ENCODE measurements at regions not wholly inside any gene's neighbourhood (a gene's known extent, or its start where the extent isn't known, plus 50 kb on each side); places are given as distances from the start of the nearest gene placed in this dataset.

DNA sequence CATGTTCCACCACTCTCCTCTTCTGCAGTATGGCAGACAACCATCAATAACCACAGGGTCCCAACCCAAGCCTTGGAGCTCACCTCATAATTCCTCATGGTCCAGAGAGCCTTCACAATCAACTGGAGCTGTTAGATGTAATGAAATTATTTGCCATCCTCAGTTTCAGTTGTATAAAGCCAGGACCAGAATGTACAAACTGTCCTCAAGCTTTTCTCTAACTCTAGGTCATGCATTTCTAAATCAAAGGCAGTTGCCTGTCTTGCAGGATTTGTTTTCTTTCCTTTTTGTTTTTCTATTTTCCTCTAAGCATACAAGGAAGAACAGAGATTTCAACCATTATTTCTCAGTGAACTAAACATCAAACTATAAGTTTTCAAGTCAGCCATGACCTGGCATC, 182.5 kb upstream of the SERP2 start:
- no peak for DNase-seq

DNA sequence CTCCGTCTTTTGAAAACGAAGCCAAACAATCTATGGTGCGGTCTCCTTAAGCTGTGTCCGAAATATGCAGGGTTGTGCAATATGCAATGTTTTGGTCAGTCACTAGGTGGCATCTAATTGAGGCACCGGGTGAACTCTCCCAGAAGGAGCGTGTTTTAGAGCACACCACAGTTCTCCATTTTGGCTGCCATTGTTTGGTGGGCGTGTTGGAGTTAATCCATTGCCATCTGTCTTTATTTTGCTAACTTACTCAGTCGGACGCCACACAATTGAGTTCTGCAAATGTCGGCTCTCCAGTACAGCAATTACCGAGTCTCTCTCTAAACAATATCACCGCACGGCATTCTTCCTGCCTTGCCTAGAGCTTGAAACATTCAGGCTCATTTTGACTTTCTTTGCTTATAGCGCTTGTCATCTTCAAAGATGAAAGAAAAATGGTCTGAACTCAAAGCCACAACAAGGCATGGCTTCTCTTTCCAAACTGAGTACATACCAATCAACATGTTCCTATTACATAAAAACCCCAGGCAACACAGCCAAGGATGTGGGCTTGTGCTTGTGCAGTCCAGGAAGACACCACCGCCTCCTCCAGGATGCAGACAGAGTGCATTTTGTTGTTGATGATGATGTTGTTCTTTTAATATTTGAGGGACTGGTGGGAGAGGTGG, 182.0 kb upstream of the SERP2 start:
- DNase-seq = peak; percentile 92

DNA sequence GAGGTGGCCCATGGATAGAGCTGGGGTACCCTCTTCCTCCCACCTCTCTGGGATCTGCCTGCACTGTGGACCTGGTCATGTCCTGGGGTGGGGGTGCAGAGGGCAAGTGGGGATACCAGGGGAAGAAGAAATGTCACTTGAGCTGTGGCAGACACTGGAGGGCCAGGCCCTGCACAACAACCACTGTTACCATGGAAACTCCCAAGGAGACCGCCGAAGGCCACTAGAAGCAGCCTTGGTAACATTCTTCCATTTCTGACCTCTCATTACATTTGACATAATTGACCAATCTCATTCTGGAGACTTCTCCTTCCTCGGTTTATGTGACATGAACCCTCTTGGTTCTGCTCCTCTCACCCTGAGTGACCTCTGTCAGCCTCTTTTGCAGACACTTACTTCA, 179.9 kb upstream of the SERP2 start:
- DNase-seq = no peak

DNA sequence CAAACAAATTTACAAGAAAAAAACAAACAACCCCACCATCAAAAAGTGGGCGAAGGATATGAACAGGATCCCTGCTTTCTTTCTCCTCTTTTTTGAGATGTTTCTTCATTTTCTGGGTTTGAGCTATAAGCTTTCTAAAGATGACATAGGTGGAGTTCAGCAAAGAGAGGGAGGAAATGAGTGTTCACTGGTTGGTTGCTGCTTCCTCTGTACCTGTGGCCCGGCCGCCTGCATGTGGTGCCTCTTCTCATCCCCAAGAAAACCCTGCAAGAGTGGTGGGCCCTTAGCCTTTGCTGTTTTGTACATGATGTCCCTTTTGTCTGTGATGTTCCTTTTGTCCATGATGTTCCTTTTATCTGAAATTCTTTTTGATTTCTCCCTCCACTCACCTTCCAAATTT, 178.4 kb upstream of the SERP2 start:
- no peak for DNase-seq

DNA sequence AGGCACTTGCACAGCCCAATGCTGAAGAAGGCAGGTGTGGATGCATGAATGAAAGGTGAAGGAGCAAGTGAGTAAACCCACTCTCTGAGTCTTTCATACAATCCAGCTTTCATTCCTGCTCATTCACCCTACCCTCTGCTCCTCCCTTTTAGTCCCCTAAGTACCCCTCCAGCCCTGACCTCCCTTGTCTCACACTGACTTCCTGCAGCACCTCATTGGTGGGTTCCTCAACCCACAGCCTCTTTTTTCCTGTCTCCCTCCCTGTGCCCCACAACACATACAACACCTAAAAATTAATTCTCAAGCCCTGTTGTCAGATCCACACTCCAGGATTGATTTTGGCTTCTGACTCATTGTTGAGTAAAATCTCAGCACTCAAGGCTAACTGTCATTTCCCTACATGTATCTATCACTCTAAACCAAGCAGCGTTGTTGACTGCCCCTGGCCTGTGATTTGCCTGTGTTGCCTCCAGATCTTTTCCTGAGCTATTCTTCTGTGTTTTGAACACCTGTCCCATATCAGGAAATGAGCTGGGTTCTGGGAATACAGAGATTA, 177.3 kb upstream of the SERP2 start:
- DNase-seq = no peak

DNA sequence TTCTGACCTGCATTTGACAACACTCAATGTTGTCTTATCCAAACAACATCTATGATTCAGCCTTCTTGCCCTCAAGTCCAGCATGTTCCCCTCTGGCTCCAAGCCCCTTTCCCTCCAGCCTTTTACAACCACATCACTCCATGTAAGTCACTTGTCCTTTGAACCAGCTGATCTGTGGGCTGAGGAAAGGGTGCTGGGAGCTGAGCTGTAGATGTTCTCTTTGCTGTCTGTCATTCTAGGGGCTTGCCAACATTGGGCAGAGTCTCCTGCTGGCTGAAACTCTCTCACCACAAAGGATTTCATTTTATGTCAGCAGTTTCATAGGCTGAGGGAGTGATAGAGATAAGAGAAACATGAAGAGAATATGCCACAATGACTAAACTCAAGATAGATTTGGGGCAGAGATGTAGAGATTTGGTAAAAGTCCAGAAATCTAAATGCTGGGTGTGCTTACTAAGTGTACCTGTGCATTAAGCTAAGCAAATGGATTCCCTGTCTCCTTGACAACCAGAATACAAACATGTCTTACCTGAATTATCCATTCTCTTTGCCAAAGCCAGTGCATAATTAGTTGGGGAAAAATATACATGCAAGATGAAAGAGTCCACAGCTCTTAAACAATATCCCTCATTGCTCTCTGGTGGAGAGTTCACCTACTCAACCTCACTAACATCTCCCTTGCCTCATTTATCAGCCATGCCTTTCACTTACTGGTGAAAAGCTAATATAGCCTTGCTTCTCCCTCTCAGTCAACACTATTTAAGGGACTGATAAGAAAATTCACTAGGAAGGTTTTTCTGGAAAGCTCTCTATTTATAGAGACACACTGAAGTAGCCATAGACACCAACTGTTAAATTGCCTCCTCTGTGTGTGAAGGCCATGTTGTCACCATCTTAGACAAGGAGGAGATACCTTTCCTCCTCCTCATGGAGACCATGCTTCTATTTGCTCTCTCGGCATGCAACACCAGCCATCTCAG, 175.5 kb upstream of the SERP2 start:
- peak; percentile 87 for DNase-seq

DNA sequence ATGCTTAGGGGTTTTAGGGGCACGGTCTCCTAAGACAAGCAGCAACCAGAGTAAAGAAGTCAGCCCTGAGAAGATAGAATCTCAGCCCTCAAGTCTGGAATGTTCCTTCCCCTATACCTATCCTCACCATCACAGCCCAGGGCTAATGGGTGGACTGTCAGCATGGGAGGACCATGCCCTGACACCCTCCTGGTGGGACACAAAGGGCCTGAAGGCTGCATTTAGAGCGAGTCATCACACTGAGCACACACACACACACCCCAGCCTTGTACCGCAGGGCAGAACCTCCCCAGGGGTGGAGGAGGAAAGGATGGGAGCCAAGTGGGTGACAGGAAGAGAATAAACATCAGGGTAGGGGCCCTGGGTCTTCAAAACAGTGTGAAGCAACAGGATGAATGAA, 174.8 kb upstream of the SERP2 start:
- DNase-seq = no peak

DNA sequence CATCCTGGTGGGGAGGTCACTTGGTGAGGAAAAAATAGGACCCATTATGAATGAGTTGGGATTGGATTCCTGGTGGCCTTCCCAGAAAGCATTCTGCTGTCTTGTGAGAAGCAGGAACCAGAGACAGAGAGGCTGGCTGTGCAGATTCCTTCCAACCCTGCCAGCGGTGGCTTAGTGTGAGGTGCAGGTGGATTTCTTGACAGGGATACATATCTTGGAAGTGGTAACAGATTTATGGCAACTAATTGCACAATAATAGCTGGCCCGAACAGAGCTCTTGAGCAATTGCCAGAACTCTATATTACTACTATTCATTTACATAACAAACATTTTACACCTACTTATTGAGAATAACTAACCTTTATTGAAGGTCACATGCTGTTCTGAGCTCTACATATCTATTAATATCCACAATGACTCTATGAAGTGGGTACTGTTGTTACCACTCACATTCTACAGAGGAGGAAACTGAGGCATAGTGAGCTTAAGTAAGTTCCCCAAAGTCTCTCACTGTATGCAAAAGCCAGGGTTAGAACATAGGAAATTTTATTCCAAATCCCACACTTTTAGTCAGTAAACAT, 173.9 kb upstream of the SERP2 start:
- no peak for DNase-seq

DNA sequence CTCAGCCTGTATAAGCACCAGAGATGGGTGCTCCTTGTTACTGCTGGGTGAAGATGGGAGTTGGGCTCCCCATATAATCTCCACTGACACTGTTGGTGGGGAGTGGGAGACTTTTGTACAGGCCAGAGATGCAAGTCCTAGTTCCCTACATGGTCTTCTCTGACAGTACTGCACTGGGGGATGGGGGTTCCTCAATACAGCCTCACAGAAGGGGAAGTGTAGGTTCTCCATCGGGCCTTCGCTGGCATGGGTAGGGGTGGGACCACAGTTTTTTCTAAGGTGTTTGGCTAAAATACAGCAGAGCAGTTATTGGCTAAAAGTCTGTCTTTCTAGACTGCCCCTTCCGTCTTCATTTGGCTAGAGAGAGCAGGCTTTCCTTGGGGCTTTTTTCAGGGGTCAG, 167.2 kb upstream of the SERP2 start:
- no peak for DNase-seq

DNA sequence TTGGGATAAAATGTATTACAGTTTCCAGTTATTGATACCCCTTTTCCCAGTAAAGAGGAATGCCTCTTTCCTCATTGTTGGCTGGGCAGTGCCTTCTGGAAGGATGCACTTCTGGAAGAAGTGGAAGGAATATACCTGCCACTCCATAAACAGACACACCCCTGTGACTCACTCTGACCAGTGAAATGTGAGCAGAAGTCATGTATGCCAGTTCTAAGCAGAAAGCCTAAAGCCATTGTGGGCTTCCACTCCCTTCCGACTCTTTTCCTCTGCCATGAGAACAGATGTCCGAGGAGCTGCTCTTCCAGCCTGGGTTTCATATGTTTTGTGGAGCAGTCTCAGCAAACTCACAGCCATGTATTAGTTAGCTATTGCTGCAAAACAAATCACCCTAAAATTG, 166.1 kb upstream of the SERP2 start:
- DNase-seq = no peak

DNA sequence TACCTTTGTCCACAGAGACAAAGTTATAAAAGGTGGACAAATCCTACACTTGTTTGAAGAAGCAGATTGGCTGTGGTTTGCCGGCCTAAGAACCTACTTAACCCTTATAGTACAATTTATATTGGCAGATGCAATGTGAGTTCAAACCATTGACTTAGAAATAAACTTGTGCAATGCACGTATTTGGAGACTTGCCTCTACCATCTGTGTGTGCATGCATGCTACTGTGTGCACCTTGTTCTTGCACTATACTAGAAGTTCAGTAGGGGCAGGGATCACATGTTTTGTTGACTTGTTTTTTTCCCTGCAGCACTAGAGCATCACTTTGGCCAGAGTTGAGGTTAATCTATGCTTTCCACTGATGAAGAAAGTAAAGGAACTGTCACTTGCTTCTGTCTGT, 163.1 kb upstream of the SERP2 start:
- DNase-seq = no peak

DNA sequence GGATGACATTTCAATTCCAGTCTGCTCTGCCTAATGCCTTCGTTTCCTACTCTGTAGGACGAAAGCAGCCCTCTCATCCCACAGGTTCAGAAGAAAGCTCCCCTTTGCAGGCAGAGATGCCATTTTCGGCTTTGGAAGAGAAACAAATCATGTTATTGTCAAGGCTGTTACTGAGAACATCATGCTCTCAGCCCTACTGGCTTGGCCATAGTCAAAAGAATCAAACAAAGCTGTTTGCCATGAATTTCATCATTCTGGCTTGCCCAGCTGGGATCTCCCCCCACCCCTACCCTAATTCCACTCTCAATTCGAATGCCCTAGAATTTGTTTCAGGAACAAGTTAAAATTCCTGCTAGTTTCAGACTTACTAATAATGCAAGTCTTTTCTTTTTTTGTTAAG, 162.3 kb upstream of the SERP2 start:
- no peak for DNase-seq

DNA sequence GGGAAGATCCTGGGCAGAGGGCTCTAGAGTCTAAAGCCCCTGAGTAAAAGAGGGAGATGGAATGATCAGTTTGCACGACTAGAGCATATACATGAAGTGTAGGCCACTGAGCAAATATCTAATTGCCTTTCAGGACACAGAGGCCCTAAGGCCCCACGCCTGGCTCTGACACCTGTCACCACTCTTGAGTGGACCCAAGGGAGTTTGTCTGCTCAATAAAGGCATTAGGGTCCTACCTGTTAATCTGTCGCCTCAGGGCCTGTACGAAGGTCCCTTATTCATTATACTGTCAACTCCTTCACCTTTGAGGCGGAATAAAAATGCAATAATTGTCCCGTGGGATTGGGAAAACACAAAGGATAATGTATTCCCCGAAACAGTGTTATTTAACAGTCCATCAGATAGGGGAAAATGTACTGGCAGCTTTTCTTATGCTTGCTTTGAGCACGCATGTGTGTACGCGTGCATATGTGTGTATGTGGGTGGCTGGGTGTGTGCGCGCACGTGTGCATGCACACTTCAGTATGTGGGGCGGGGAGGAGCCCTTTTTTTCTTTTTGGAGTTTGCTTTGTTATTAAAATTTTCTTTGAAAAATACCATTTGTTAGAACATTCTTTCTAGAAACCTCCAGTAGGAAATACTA, 161.8 kb upstream of the SERP2 start:
- no peak for DNase-seq

DNA sequence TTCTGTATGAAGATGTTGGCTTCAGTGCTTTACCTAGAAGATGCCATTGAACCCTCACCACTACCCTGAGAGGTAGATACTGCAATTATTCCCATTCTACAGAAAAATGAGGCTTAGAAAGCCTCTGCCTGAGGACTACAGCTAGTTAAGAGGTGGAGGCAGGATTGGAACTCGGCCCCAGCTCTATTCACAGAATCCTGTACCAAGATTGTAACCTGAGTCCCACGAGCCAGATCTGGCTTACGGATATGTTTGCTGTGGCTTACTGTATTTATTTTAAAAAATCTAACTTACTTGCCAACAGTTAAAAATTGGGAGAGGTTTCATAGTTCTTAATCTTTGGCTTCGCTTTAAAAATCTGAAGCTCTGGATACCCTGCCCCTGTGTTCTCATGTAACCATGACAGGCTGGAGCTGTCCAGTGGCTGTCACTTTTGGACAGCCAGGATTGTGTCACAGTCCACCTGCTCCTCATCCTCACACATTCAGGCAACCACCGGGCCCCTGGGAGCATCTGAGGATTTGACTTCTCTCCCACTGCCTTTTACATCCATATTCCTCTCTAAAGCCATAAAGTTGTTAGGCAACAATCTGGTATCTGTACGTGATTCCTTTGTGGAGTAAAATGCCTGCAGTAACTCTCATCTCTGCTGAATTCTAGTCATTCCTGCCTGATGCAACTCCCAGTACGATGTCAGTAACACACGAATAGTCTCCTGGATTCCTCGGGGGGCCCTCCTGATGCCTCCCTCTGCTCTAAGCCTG, 160.8 kb upstream of the SERP2 start:
- no peak for DNase-seq

DNA sequence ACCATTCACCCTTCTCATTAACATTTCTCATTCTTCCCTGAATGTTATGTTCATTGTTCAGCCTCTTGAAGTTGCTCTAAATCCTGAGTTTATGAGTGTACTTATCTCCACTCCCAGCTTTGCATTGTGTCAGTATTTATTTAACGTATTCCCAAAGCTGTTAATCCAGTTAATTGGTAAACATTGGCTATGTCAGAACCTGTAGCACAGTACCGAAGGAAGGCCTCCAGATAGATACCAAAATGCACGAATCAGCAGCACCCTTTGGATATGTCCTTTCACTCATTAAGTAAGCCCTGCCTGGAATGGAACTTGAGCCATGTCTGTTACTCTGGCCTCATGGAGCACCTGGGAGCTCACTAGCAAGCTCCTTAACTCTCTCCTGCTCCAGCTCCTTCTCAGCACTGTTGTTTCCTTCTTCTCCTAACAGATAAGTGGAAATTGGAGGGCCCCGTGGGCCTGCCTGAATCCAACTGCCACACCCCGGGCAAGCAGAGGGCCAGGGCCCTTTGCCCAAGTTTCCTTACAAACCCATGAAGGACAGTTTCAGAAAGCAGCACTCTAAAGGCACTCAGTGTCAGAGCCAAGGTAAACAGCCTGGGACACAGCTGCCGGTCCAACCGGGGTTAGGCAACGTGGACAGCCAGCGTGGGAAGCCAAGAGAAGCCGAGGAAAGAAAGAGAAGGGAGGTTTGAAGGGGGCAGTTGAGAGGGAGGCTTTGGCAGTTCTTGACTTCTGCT, 155.0 kb upstream of the SERP2 start:
- DNase-seq = peak; percentile 99

DNA sequence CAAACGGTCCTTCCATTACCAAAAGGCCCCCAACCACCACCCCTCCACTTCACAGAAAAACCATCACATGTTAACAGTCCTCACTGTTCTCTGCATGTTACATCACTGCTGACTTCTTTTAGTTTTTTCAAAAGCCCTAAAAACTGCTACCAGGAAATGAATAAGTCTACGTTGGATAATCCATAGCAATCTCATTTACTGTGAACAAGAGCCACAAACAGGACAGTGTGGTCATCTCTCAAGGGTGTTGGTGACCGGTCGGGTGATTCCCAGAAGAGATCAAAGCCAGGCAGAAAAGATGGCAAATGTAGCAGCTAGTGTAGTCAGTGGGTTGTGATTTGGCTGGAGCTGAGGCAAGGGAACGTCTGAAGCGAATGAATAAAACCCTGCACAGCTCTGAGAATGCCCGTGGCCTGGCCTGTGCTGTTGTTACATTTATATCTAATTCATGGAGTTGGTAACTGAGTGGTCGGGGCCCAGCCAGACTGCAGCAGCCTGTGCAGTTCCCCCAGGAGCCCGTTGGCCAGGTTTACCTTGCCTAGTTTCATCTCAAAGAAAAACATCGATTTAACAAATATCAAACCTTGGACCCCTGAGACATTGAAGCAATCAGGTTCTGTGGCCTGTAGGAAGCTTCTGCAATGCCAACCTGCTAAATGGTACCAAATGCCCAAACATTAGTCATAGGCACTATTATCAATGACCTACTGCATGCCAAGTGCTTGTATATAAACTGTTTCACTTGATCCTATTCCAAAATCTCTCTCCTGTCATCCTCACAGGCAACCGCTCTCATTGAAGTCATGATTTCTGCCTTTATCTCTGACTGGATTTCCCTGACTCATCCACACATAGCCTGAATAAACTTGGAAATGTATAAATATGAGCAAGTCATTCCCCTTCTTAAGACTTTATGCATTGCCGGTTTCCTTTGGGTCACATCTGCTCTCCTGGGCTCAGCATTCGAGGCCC, 153.8 kb upstream of the SERP2 start:
- no peak for DNase-seq

DNA sequence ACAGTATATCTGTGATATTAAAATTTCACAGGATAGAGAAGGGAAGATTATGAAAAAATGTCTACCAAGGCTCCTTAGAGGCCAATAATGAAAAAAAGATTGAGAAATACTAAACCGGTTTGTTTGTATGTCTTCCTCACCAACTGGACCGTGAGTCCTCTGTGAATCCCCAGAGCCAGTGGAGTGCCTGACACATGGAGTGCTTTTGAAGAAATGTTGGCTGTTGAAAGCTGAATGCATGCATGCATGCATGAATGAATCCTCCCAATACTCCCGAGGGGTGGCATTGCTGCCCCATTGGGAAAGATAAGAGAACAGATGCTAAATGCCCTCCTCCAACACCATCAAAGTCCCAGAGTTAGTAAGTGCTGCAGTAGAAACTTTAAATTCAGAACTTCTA, 152.7 kb upstream of the SERP2 start:
- DNase-seq = no peak

DNA sequence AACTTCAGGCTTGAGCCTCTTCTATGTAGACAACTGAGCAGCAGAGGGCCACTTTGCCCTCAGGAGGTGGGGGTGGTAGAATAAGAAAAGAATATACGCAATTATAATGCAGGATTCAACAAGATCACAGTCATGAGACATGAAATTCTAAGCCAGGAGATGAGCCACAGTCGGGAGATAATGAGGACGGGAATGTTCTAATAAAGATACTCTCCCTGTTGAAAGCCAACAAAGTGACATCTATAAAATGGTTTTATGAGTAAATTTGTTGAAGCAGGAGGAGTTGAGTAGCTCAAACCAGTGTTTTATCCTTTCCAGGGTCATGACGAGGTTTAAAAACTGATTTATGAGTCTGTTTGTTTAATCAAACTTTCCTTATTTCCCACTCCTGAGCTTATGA, 152.0 kb upstream of the SERP2 start:
- no peak for DNase-seq

DNA sequence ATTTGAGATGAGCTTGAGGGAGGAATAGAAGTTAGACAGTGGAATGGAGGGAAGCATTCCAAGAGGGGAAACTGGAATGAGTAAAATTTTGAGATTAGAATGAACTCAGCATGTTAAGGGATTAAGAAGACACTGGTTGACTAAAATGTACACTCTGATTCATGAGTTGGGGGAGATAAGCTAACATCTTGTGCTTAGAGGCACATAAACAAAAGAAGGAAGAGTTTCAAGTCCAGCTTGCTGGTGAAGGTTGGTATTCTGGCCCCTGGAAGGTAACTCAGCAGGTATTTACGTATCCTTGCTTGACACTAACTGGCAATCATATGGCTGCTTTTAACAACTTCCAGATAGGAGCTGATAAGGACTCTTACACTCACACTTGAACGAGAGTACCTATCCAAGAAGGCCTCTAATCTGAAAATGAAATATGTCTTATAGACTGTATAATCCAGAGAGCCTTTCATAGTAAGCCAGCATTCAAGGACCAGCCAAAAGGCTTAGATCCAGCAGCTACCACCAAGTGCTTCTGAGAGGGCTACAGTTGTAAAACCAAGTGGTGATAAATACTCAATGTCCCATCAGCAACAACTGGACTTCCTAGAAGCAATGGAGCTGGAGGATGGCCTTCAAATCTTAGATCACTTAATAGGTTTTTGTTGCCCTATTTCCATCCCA, 149.7 kb upstream of the SERP2 start:
- DNase-seq = no peak
